ENCODE measurements at regions not wholly inside any gene's neighbourhood (a gene's known extent, or its start where the extent isn't known, plus 50 kb on each side); places are given as distances from the start of the nearest gene placed in this dataset.

DNA sequence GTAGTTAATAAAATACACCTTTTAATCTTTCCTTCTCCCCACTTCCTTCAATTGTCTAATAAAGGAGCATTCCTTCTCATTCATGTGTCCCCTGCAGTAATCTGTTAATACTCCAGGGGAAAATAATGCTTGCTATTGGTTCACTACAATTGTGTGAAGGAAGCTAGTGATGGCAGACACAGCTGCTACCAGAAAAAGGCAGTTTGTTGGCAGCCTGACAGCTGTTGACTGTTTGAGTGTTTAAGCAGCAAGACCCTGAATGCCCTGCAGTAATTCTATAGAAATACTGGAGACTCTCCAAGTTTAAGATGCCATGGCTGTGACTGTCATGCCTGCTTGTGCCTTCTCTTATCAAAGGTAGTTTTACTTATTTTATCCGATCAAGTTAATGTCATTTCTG is 359.5 kb downstream of the C4orf33 start (continued):
- no peak for TF ChIP-seq RBM17 (IDR thresholded peaks at IDR 0.05; ENCODE audit: borderline replicate concordance, low read depth, low read length)

DNA sequence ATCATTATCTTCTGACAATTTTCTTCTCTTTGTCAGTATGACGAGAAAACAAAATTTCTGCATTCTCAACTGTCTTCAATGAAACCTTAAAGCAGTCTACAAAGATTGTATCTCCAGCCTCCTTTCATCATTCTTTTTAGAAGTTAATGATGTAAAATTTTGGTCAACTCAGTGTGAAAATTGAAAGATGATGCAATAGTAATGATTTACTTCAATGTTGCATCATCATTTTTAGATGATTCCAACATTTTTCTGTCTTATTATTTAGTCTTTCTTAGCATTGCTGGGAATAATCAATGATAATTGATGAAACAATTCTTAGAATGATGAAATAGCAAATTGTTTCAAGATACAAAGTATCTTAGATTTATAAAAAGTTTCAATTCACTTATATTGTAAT is 372.7 kb downstream of the C4orf33 start:
- no peak for ATAC-seq
- Histone ChIP-seq H3K4me2 (ENCODE audit: insufficient read depth, low read length) (no peak overlapping the region), H3K9me1 (ENCODE audit: control insufficient read depth, insufficient read depth, low read length) (no peaks in the 10 kb centered on the region), H3K9ac (ENCODE audit: insufficient read depth in 1 of 2, low read depth in 2 of 2, low read length in 2 of 2) (no peak overlapping the region), H3K4me1 (replicated peaks in 1 of 2; ENCODE audit: control insufficient read depth in 2 of 2, insufficient read depth in 2 of 2, low read length in 2 of 2) (no peaks in the 10 kb centered on the region), H3K9me3 (replicated peaks; ENCODE audit: control insufficient read depth, insufficient read depth, low read depth, low read length) (no peaks in the 10 kb centered on the region), H4K20me1 (replicated peaks; ENCODE audit: control insufficient read depth, insufficient read depth, low read length) (no peaks in the 10 kb centered on the region), H3K4me3 (no peak overlapping the region), H3K27me3 (ENCODE audit: control insufficient read depth in 2 of 2, insufficient read depth in 2 of 2, low read length in 2 of 2) (no peaks in the 10 kb centered on the region), H3K36me3 (ENCODE audit: control insufficient read depth, insufficient read depth, low read length) (no peaks in the 10 kb centered on the region), H2AFZ (ENCODE audit: low read depth, low read length) (no peak overlapping the region), H3K79me2 (ENCODE audit: control insufficient read depth, insufficient read depth, low read length) (no peaks in the 10 kb centered on the region), H3K27ac (ENCODE audit: extremely low read depth, low read depth, low read length) (no peak overlapping the region)
- intact Hi-C loops (cut with micrococcal nuclease) (no loop called here), in situ Hi-C loops (cut with MboI) (no loop called here)
- CTCF ChIA-PET (ENCODE audit: low intra/inter-chr PET ratio): no interaction called here
- no peak for FAIRE-seq
- DNase-seq (ENCODE audit: extremely low read depth in 1 of 4, low spot score in 3 of 4): no peak
- 0% methylated on average over 1 of the region's 1 CpG for WGBS (ENCODE audit: insufficient coverage, low coverage, missing lambda C conversion rate)
- BruUV-seq (replicated peaks): no TSS peak
- POLR2A ChIA-PET: no interaction called here
- TF ChIP-seq, protein P1, sequence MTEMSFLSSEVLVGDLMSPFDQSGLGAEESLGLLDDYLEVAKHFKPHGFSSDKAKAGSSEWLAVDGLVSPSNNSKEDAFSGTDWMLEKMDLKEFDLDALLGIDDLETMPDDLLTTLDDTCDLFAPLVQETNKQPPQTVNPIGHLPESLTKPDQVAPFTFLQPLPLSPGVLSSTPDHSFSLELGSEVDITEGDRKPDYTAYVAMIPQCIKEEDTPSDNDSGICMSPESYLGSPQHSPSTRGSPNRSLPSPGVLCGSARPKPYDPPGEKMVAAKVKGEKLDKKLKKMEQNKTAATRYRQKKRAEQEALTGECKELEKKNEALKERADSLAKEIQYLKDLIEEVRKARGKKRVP (CRISPR knock-in tag; IDR thresholded peaks at IDR 0.05): peak; percentile 51; the same call in 1 of the 2 replicates
- no peak for TF ChIP-seq FOXP1 (CRISPR knock-in tag; IDR thresholded peaks at IDR 0.05)
- TF ChIP-seq, protein P2, sequence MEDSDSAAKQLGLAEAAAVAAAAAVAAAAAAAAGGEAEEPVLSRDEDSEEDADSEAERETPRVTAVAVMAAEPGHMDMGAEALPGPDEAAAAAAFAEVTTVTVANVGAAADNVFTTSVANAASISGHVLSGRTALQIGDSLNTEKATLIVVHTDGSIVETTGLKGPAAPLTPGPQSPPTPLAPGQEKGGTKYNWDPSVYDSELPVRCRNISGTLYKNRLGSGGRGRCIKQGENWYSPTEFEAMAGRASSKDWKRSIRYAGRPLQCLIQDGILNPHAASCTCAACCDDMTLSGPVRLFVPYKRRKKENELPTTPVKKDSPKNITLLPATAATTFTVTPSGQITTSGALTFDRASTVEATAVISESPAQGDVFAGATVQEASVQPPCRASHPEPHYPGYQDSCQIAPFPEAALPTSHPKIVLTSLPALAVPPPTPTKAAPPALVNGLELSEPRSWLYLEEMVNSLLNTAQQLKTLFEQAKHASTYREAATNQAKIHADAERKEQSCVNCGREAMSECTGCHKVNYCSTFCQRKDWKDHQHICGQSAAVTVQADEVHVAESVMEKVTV (CRISPR knock-in tag; IDR thresholded peaks at IDR 0.05): no peak
- no peak for TF ChIP-seq GATA2 (CRISPR knock-in tag; IDR thresholded peaks at IDR 0.05)
- TF ChIP-seq ARHGAP35 (IDR thresholded peaks at IDR 0.05; ENCODE audit: partially characterized antibody): no peak
- no peak for TF ChIP-seq CBX1 (IDR thresholded peaks at IDR 0.05; ENCODE audit: low read depth)
- TF ChIP-seq ADNP (tag; IDR thresholded peaks at IDR 0.05): no peak
- TF ChIP-seq ZNF444 (CRISPR knock-in tag; IDR thresholded peaks at IDR 0.05): no peak
- TF ChIP-seq FUS (optimal IDR thresholded peaks at IDR 0.05; ENCODE audit: low read depth, low read length): no peak
- TF ChIP-seq ZEB2 (IDR thresholded peaks at IDR 0.05): no peak
- no peak for TF ChIP-seq ZFP30 (CRISPR knock-in tag; IDR thresholded peaks at IDR 0.05; ENCODE audit: borderline replicate concordance)
- TF ChIP-seq, protein P3, sequence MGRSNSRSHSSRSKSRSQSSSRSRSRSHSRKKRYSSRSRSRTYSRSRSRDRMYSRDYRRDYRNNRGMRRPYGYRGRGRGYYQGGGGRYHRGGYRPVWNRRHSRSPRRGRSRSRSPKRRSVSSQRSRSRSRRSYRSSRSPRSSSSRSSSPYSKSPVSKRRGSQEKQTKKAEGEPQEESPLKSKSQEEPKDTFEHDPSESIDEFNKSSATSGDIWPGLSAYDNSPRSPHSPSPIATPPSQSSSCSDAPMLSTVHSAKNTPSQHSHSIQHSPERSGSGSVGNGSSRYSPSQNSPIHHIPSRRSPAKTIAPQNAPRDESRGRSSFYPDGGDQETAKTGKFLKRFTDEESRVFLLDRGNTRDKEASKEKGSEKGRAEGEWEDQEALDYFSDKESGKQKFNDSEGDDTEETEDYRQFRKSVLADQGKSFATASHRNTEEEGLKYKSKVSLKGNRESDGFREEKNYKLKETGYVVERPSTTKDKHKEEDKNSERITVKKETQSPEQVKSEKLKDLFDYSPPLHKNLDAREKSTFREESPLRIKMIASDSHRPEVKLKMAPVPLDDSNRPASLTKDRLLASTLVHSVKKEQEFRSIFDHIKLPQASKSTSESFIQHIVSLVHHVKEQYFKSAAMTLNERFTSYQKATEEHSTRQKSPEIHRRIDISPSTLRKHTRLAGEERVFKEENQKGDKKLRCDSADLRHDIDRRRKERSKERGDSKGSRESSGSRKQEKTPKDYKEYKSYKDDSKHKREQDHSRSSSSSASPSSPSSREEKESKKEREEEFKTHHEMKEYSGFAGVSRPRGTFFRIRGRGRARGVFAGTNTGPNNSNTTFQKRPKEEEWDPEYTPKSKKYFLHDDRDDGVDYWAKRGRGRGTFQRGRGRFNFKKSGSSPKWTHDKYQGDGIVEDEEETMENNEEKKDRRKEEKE (IDR thresholded peaks at IDR 0.05; ENCODE audit: borderline replicate concordance in 1 of 2, control insufficient read depth in 1 of 2, low read depth in 2 of 2, low read length in 1 of 2): no peak
- TF ChIP-seq ZNF124 (CRISPR knock-in tag; IDR thresholded peaks at IDR 0.05): no peak
- no peak for TF ChIP-seq MED1 (CRISPR knock-in tag; IDR thresholded peaks at IDR 0.05; ENCODE audit: borderline replicate concordance)
- no peak for TF ChIP-seq ZNF3 (CRISPR knock-in tag; IDR thresholded peaks at IDR 0.05)
- no peak for TF ChIP-seq RBM17 (IDR thresholded peaks at IDR 0.05; ENCODE audit: borderline replicate concordance, low read depth, low read length)
- TF ChIP-seq ZNF197 (CRISPR knock-in tag; IDR thresholded peaks at IDR 0.05; ENCODE audit: low read depth): no peak
